Adrenal gland (tissue), 9 donors: ENCODE measurements at regions not wholly inside any gene's neighbourhood (a gene's known extent, or its start where the extent isn't known, plus 50 kb on each side); places are given as distances from the start of the nearest gene placed in this dataset.
A peak's percentile ranks its signal among the peaks of the same experiment; 100 is the strongest.

ENCODE experiments used
- DNase-seq, 7 donors: peaks; one replicate each; pipeline ENCODE4 v3.0.0-alpha.2; 2019 to 2020
- H3K27ac ChIP-seq, 5 donors: fragments of 200-600 bp; sonication (generic) in 4 of 5; 1 replicate in 3 of 5; 2 replicates in 2 of 5; pipeline versions ENCODE4 v1.5.1 to v1.8.0; 2016 to 2020; ENCODE audit warnings: mild to moderate bottlenecking in 1 of 5
- H3K27me3 ChIP-seq: fragments of 200-600 bp; 2 replicates; pipeline ENCODE4 v1.8.0; 2021
- H3K36me3 ChIP-seq, 2 donors: fragments of 200-600 bp; replicated peaks in 1 of 2; 1 replicate in 1 of 2; 2 replicates in 1 of 2; pipeline versions ENCODE4 v1.5.1 to v1.8.0; 2018 to 2022
- H3K4me1 ChIP-seq, 2 donors: fragments of 200-600 bp; replicated peaks in 1 of 2; 1 replicate in 1 of 2; 2 replicates in 1 of 2; pipeline versions ENCODE4 v1.5.1 to v1.8.0; 2018 to 2021
- H3K4me3 ChIP-seq, 4 donors: fragments of 200-600 bp; sonication (generic) in 3 of 4; one replicate each; pipeline ENCODE4 v1.5.1; 2016 to 2018
- H3K9me3 ChIP-seq, 3 donors: fragments of 200-600 bp; sonication (generic) in 1 of 3; replicated peaks in 1 of 3; 1 replicate in 2 of 3; 2 replicates in 1 of 3; pipeline versions ENCODE4 v1.5.1 to v1.8.0; 2016 to 2021
- POLR2A ChIP-seq, 2 donors: fragments of 450-650 bp; IDR thresholded peaks; one replicate each; pipeline ENCODE4 v1.6.1; 2017; ENCODE audit warnings: antibody characterized with exemption in 2 of 2, mild to moderate bottlenecking in 2 of 2, moderate library complexity in 1 of 2
- WGBS, 4 donors: extraction: QIAGEN DNeasy Blood & Tissue Kit in 2 of 4; methylation state at CpG; one replicate each; pipeline versions ENCODE4 v1.1.5 to v1.1.7; 2013 to 2017; 5-methylcytosine and 5-hydroxymethylcytosine counted together
- intact Hi-C, 2 donors: fragments of 100-400 bp; cut with DNase I; formaldehyde crosslinking; loops; one replicate each; pipeline versions ENCODE4 v1.14.1 to v1.15.0; 2022 to 2023
- TF ChIP-seq, protein P1 (sequence below), 6 experiments: fragments of 450-650 bp in 4 of 6; fragments of 200-600 bp in 2 of 6; sonication (generic) in 1 of 6; IDR thresholded peaks; 1 replicate in 5 of 6; 2 replicates in 1 of 6; pipeline versions ENCODE4 v1.5.1 to v1.8.0; 2016 to 2021; ENCODE audit warnings: antibody characterized with exemption in 6 of 6, mild to moderate bottlenecking in 2 of 6, moderate library complexity in 1 of 6
- donor health status: healthy with polysubstance abuse.
- donor health status: Bipolar disorder and iron deficiency.
- donor health status: DM: yes; HTN: yes; CAD: no.
- donor health status: DM: no; HTN: no; CAD: no.
- donor health status: DM: no; HTN: no; CAD: no.

DNA sequence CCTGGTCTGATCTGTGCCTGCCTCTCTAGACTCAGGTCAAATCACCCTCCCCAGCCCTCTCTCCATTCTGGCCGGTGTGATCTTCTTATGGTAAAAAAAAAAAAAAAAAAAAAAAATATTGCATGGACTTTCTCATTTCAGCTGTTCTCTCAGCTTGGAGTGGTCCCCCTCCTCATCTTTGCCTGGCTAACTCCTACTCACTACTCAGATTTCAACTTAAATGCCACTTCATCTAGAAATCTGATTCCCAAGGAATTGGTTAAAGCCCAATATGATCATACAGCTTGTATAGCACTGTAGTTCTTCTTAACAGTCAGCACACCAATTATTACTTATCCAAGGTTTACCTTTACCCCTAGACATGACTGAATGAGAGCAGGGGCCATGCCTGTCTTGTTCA lies 105.9 kb upstream of the CARMIL1 start:
- intact Hi-C loops = no loop called here
- no peak overlapping the region for H3K4me3 ChIP-seq
- no peaks in the 10 kb centered on the region for H3K27me3 ChIP-seq
- H3K9me3 ChIP-seq = no peaks in the 10 kb centered on the region
- no peak for DNase-seq
- H3K27ac ChIP-seq = peak overlapping the region in 3 of 5 donors; percentile 62 to 77 (median 74)
- H3K36me3 ChIP-seq = no peaks in the 10 kb centered on the region
- TF ChIP-seq POLR2A (IDR thresholded peaks at IDR 0.05) = no peak
- TF ChIP-seq, protein P1, sequence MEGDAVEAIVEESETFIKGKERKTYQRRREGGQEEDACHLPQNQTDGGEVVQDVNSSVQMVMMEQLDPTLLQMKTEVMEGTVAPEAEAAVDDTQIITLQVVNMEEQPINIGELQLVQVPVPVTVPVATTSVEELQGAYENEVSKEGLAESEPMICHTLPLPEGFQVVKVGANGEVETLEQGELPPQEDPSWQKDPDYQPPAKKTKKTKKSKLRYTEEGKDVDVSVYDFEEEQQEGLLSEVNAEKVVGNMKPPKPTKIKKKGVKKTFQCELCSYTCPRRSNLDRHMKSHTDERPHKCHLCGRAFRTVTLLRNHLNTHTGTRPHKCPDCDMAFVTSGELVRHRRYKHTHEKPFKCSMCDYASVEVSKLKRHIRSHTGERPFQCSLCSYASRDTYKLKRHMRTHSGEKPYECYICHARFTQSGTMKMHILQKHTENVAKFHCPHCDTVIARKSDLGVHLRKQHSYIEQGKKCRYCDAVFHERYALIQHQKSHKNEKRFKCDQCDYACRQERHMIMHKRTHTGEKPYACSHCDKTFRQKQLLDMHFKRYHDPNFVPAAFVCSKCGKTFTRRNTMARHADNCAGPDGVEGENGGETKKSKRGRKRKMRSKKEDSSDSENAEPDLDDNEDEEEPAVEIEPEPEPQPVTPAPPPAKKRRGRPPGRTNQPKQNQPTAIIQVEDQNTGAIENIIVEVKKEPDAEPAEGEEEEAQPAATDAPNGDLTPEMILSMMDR (IDR thresholded peaks at IDR 0.05) = no peak
- 75 to 88% (median 83%) methylated on average over 1 of the region's 1 CpG for WGBS, 4 donors
- H3K4me1 ChIP-seq = peaks cover 32 to 64% of the 10 kb centered on the region in 2 donors

DNA sequence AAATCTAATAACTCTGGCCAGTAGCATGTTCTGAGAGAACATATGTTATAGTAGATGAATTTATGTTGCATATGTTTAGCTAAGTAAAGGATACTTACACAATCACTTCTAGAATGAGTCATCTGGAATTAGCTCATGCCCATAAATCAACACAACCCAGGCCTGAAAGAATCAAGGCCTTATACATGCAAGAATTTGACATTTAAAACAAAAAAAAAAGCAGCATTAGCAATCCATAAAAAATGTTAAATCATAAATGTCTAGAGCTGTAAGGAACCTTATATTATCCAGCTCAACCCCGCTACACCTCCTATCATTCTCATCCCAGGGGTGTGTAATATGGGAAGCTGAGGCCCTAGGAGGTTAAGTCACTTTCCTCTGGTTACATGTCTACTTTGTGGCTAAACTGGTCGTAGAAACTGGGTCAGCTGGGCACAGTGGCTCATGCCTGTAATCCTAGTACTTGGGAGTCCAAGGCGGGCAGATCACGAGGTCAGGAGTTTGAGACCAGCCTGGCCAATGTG lies 105.2 kb upstream of the CARMIL1 start:
- Histone ChIP-seq H3K4me1 (peaks cover 32 to 72% of the 10 kb centered on the region in 2 donors), H3K4me3 (no peak overlapping the region), H3K27me3 (no peaks in the 10 kb centered on the region), H3K36me3 (no peaks in the 10 kb centered on the region), H3K27ac (peak overlapping the region; percentile 55 to 89 (median 74)), H3K9me3 (no peaks in the 10 kb centered on the region)
- intact Hi-C loops = no loop called here
- WGBS, 4 donors = 37 to 47% (median 40%) methylated on average over 4 of the region's 4 CpGs
- peak in 4 of 7 donors; percentile 40 to 54 (median 46) for DNase-seq
- TF ChIP-seq, protein P1 (IDR thresholded peaks at IDR 0.05) = no peak
- TF ChIP-seq POLR2A (IDR thresholded peaks at IDR 0.05) = no peak

DNA sequence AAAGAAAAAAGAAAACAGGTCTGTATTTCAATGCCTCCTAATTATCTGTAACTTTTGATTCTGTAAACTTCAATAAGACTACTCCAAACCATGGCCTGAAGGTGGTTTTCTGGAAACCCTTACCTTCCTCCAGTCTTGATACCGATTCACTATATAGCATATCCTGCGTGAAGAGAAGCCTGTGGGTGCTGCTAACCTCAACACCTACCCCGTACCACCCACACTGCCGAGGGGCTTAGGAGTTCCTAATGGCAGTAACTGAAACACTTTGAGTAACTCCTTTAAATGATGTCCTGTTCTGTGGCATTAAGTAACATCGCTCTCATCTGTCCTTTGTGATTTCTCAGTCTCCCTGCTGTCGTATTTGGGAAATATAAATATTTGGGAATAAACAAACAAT lies 104.5 kb upstream of the CARMIL1 start:
- H3K27me3 ChIP-seq = no peaks in the 10 kb centered on the region
- 91 to 95% (median 93%) methylated on average over 6 of the region's 6 CpGs for WGBS, 4 donors
- H3K4me1 ChIP-seq = peaks cover 28 to 74% of the 10 kb centered on the region in 2 donors
- TF ChIP-seq, protein P1 (IDR thresholded peaks at IDR 0.05) = no peak
- no peak for TF ChIP-seq POLR2A (IDR thresholded peaks at IDR 0.05)
- no peak overlapping the region for H3K4me3 ChIP-seq
- intact Hi-C loops = no loop called here
- DNase-seq = no peak
- H3K27ac ChIP-seq = peak overlapping the region; percentile 55 to 89 (median 74)
- no peaks in the 10 kb centered on the region for H3K36me3 ChIP-seq
- no peaks in the 10 kb centered on the region for H3K9me3 ChIP-seq

DNA sequence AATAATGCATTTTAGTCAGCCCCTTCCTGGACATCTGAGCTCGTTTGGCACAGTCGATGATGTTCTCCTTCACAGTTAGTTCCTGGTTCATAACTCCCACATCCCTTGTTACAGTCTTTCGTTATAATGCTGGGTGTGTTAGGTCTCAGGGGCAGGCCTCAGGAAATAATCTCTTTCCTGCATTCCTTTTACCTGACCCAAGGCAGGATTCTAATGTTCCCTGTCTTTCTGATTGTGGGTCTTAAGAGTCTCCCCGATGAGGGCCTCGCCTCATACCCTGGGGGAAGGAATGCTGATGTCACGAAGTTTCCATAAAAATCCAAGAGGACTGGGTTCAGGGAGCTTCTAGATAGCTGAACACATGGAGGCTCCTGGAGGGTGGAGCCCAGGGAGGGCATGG lies 104.0 kb upstream of the CARMIL1 start:
- H3K27me3 ChIP-seq = no peaks in the 10 kb centered on the region
- H3K36me3 ChIP-seq = no peaks in the 10 kb centered on the region
- intact Hi-C loops = no loop called here
- 69 to 81% (median 73%) methylated on average over 6 of the region's 6 CpGs for WGBS, 4 donors
- DNase-seq = no peak
- no peaks in the 10 kb centered on the region for H3K9me3 ChIP-seq
- peaks cover 23 to 71% of the 10 kb centered on the region in 2 donors for H3K4me1 ChIP-seq
- no peak overlapping the region for H3K4me3 ChIP-seq
- TF ChIP-seq, protein P1 (IDR thresholded peaks at IDR 0.05) = no peak
- no peak for TF ChIP-seq POLR2A (IDR thresholded peaks at IDR 0.05)
- peak overlapping the region in 1 of 5 donors; percentile 35 for H3K27ac ChIP-seq
